Kidney tubule cell (primary cell): ENCODE measurements at regions not wholly inside any gene's neighbourhood (a gene's known extent, or its start where the extent isn't known, plus 50 kb on each side); places are given as distances from the start of the nearest gene placed in this dataset.
"Not testable (repeated sequence)": the region's sequence is repeated elsewhere in the genome, so short reads cannot be mapped to it uniquely, and the experiment has no call there.

ENCODE experiments used
- DNase-seq: peaks from one replicate; pipeline ENCODE4 v3.0.0-alpha.2; 2018; ENCODE audit warnings: low spot score

- DNase-seq = no peak
Observed at GRCh38 chr6:9830808-9831207, 584.1 kb downstream of the TFAP2A start.

DNA sequence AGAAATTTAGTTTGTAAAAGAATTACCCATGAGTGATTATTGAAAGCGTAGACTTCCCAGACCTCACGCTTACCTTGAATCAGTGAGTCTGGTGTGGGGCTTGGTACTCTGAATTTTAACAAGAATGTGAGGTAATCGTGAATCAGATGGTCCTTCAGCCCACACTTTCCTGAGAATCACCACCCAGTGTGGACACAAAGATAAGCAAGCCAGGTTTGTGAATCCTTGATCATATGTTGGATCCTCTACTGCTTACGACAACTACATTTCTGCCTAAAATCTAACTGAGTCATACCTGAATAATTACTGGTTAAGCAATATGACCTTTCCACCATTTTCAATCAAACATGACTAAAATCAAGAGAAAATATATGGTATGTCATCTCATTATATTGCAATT, 589.3 kb downstream of the TFAP2A start:
- no peak for DNase-seq

GRCh38 chr6:9810727-9811126, 604.1 kb downstream of the TFAP2A start:
- not testable (repeated sequence) for DNase-seq

- DNase-seq = no peak
Observed at GRCh38 chr6:9810286-9810685, 604.6 kb downstream of the TFAP2A start.

- DNase-seq = no peak
Observed at GRCh38 chr6:9806195-9806594, 608.7 kb downstream of the TFAP2A start.

DNA sequence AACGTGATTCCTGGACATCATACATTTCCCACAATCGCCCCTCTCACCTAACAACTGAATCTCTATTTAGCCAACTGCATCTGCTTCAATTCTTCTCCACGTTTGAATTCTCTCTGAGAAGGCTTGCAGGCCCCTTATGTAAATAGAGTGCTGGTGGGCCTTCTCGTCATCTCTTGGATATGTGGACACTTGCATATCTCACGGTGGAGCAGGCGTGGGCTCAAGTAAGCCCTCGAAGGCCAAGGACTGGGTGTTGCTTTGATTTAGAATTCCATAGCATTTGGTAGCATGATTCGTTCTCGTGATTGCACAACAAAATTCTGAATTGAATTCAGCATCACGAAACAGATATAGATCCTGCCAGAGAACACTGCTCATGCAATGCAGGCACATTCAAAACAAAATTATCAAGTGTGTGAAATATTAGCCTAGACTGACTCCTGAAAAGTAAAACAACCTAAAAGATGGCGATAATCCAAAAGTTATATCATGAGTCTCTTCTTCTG, 613.6 kb downstream of the TFAP2A start:
- DNase-seq = no peak

DNA sequence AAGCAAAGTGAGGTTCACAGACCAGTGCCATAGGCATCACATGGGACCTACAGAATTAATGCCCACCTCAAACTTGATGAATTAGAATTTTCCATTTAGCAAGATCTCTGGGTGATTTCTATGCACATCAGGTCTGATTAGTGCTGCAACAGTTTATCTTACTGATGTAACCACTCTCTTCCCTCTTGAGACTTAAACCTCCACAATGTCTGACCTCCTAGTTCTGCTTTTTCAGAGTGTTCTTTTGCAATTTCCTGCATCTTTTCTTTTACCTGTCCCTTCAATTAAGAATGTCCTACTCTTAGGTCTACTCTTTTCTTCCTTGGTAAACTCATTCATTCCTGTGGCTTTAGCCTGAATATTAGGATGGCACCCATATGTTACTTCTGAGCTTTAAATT, 615.3 kb downstream of the TFAP2A start:
- no peak for DNase-seq

- no peak for DNase-seq
Observed at GRCh38 chr6:9796827-9797226, 618.0 kb downstream of the TFAP2A start.

- DNase-seq = no peak
Observed at GRCh38 chr6:9795880-9796279, 619.0 kb downstream of the TFAP2A start.

DNA sequence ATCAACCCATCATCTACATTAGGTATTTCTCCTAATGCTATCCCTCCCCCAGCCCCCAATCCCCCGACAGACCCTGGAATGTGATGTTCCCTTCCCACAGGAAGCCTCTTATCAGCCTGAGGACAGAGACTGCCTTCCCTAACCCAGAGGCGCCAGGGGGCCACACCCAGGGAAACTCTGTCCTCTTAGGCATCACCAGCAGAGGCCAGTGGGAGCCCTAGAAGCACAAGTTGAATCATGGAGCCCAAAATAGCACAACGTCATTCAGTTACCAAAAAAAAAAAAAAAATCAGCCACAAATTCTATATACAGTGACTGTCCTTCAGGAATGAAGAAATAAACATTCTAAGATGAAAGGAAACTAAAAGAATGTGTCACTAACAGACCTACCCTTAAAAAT, 625.7 kb downstream of the TFAP2A start:
- DNase-seq = no peak

DNA sequence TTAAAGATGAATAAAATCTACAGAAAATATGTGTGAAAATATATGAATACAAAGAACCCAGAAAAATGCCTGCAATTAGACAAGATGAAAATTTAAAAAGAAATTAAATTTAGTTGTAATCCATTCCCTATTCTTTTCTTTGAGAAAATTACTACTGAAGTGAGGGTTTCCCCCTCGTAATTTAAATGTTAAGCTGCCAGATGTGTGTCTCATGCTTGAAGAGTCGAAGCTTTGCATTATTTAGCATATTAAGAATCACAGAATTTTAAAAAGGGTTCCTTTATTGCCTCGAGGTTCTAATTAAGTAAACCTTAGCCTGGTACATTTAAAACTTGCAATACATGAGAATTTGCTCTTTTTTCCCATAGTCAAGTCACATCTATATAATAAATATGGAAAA, 630.1 kb downstream of the TFAP2A start:
- DNase-seq = no peak

GRCh38 chr6:9783567-9783966, 631.3 kb downstream of the TFAP2A start:
- no peak for DNase-seq

DNA sequence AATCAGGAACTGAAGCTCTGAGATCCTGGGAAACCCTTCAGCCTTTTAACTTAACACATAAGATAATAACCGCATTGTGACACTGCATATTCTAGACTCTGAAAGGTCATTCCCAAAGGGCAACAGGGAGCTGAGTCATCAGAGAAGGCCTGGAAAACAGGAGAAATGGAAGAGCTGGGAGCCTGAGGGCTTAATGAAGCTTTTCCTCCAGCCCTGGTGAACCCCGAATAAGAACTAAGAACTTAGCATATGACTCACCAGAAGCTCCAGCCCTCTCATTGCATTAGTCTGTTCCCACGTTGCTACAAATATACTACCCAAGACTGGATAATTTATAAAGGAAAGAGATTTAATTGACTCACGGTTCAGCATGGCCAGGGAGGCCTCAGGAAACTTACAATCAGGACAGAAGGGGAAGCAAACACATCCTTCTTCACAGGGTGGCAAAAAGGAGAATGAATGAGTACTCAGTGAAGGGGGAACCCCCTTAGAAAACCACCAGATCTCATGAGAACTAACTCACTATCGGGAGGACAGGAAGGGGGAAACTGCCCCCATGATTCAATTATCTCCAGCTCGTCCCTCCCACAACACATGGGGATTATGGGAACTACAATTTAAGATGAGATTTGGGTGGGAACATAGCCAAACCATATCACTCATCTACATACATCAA, 648.5 kb downstream of the TFAP2A start:
- peak; percentile 69 for DNase-seq

- no peak for DNase-seq
Observed at GRCh38 chr6:9761220-9761619, 653.7 kb downstream of the TFAP2A start.

- no peak for DNase-seq
Observed at GRCh38 chr6:9754515-9754914, 660.4 kb downstream of the TFAP2A start.

DNA sequence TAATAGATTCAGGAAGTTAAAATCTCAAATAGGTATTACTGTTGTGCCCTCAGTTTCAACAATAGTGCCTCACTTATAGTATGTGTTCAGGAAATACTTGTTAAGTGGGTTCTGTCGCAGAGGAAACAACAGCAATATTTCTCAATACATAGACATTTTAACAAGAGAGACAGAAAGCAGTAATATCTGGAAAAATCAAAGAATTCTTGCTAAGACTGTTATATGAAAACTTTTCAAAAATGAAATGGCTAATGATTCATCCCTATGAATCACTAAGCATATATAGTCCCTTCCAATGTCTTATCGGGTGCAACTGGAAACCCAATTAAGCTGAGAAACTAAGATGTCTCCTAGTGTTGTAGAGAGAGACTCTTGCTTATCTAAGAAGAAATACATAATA, 668.9 kb downstream of the TFAP2A start:
- no peak for DNase-seq

- DNase-seq = no peak
Observed at GRCh38 chr6:9745476-9745875, 669.4 kb downstream of the TFAP2A start.

GRCh38 chr6:9744119-9744518, 670.8 kb downstream of the TFAP2A start:
- no peak for DNase-seq

DNA sequence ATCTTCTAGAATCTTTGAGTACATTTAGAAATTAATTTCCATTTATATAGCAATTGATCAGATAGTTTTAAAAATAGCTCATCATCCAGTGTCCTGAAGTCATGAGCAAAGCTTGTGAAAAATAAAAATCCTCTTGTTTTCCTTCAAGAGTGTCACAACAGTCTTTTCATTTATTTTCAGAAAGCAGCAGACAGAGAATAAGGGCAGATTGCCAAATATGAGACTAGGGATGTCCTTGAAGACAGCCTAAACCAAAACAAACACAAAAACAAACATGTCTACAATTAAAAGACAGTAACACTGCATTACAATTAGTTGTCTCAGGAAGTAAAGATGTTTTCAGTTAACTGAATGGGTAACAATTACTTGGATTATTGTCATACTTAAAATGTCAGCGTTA, 682.8 kb downstream of the TFAP2A start:
- DNase-seq = no peak

GRCh38 chr6:9725776-9726175, 689.1 kb downstream of the TFAP2A start:
- DNase-seq = not testable (repeated sequence)

- no peak for DNase-seq
Observed at GRCh38 chr6:9717568-9717967, 697.3 kb downstream of the TFAP2A start.

GRCh38 chr6:9711365-9711764, 703.5 kb downstream of the TFAP2A start:
- no peak for DNase-seq

GRCh38 chr6:9710574-9710973, 704.3 kb downstream of the TFAP2A start:
- no peak for DNase-seq

DNA sequence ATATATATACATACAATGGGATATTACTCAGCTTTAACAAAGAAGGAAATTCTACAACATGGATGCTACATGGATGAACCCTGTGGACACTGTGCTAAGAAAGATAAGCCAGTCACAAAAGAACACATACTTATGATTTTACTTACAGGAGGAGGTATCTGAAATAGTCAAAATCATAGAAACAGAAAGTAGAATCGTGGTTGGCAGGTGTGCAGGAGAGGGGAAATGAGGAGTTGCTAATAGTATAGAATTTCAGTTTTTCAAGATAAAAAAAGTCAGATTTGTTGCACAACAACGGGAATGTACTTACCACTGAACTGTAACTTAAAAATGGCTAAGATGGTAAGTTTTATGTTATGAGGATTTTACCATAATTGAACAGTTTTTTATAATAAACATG, 706.3 kb downstream of the TFAP2A start:
- no peak for DNase-seq
